ENCODE measurements at regions not wholly inside any gene's neighbourhood (a gene's known extent, or its start where the extent isn't known, plus 50 kb on each side); places are given as distances from the start of the nearest gene placed in this dataset.
"Not testable (repeated sequence)": the region's sequence is repeated elsewhere in the genome, so short reads cannot be mapped to it uniquely, and the experiment has no call there.

GRCh38 chr10:8179773-8180172 lies 125.3 kb downstream of the GATA3 start:
- peaks cover 7 to 14% of the 10 kb centered on the region in 2 experiments for H3K4me1 ChIP-seq (ENCODE audit: control insufficient read depth in 1 of 2, extremely low read depth in 1 of 2, insufficient read depth in 2 of 2, low read length in 2 of 2)
- H3K4me3 ChIP-seq (ENCODE audit: control insufficient read depth in 1 of 2, extremely low read depth in 1 of 2, low read length in 1 of 2); H3K27me3 Mint-ChIP-seq; CTCF ChIA-PET; DNase-seq; H3K27me3 ChIP-seq (replicated peaks in 1 of 2; ENCODE audit: control insufficient read depth in 2 of 2, extremely low read depth in 1 of 2, insufficient read depth in 2 of 2, low read length in 1 of 2); H3K36me3 ChIP-seq (ENCODE audit: control insufficient read depth in 2 of 2, extremely low read depth in 1 of 2, insufficient read depth in 1 of 2, low read length in 1 of 2); H3K27ac Mint-ChIP-seq; H3K9me3 ChIP-seq; H3K9me3 Mint-ChIP-seq; H3K27ac ChIP-seq (ENCODE audit: low read length); H3K4me3 Mint-ChIP-seq; ATAC-seq (replicated peaks in 1 of 4); H3K36me3 Mint-ChIP-seq; POLR2A ChIA-PET: not testable (repeated sequence)
- WGBS (ENCODE audit: insufficient coverage) = no CpG with 5 or more reads among the region's 1 CpG
- peaks cover 28 to 32% (median 30%) of the 10 kb centered on the region in 3 donors for H3K4me1 Mint-ChIP-seq

- ChIA-PET CTCF (no interaction called here), POLR2A (interaction anchor here in 1 of 2 donors (0.5 kb wide), 1 partner anchor 126 kb away, joined by 3 read pairs; the partner anchor contains the start of gene GATA3)
- Histone ChIP-seq H3K27me3 (replicated peaks in 1 of 2; ENCODE audit: control insufficient read depth in 2 of 2, extremely low read depth in 1 of 2, insufficient read depth in 2 of 2, low read length in 1 of 2) (no peaks in the 10 kb centered on the region), H3K27ac (ENCODE audit: low read length) (no peak overlapping the region), H3K4me1 (ENCODE audit: control insufficient read depth in 1 of 2, extremely low read depth in 1 of 2, insufficient read depth in 2 of 2, low read length in 2 of 2) (peaks cover 7 to 14% of the 10 kb centered on the region in 2 experiments), H3K4me3 (ENCODE audit: control insufficient read depth in 1 of 2, extremely low read depth in 1 of 2, low read length in 1 of 2) (no peak overlapping the region), H3K9me3 (no peaks in the 10 kb centered on the region), H3K36me3 (ENCODE audit: control insufficient read depth in 2 of 2, extremely low read depth in 1 of 2, insufficient read depth in 1 of 2, low read length in 1 of 2) (no peaks in the 10 kb centered on the region)
- Mint-ChIP-seq H3K27me3 (no peaks in the 10 kb centered on the region), H3K9me3 (peaks cover 0 to 3% (median 0%) of the 10 kb centered on the region in 3 donors), H3K4me3 (no peak overlapping the region), H3K27ac (no peak overlapping the region), H3K4me1 (peaks cover 30 to 34% (median 32%) of the 10 kb centered on the region in 3 donors), H3K36me3 (peaks cover 3% of the 10 kb centered on the region)
- WGBS (ENCODE audit: insufficient coverage) = 100% methylated on average over 4 of the region's 9 CpGs
- ATAC-seq (replicated peaks in 1 of 4) (no peak), DNase-seq (no peak)
These were observed 126.0 kb downstream of the GATA3 start for GRCh38 chr10:8180360-8181109.

- H3K4me1 ChIP-seq (ENCODE audit: control insufficient read depth in 1 of 2, extremely low read depth in 1 of 2, insufficient read depth in 2 of 2, low read length in 2 of 2) = peaks cover 7 to 14% of the 10 kb centered on the region in 2 experiments
- 97% methylated on average over 9 of the region's 11 CpGs for WGBS (ENCODE audit: insufficient coverage)
- Mint-ChIP-seq H3K4me1 (peaks cover 30 to 34% (median 32%) of the 10 kb centered on the region in 3 donors), H3K36me3 (peaks cover 3% of the 10 kb centered on the region), H3K27me3 (no peaks in the 10 kb centered on the region), H3K27ac (peak overlapping the region; percentile 52 to 84), H3K4me3 (peak overlapping the region in 1 of 3 donors; percentile 12), H3K9me3 (peaks cover 0 to 3% (median 0%) of the 10 kb centered on the region in 3 donors)
- peak overlapping the region; percentile 71 for H3K27ac ChIP-seq (ENCODE audit: low read length)
- H3K36me3 ChIP-seq (ENCODE audit: control insufficient read depth in 2 of 2, extremely low read depth in 1 of 2, insufficient read depth in 1 of 2, low read length in 1 of 2) = no peaks in the 10 kb centered on the region
- H3K4me3 ChIP-seq (ENCODE audit: control insufficient read depth in 1 of 2, extremely low read depth in 1 of 2, low read length in 1 of 2) = no peak overlapping the region
- H3K9me3 ChIP-seq = no peaks in the 10 kb centered on the region
- ChIA-PET POLR2A (interaction anchor here in 1 of 2 donors (0.5 kb wide), 1 partner anchor 150 kb away, joined by 5 read pairs; no protein-coding TSS in a partner anchor), CTCF (interaction anchor here in 1 of 2 donors (0.7 kb wide), 1 partner anchor 66 kb away, joined by 3 read pairs; no protein-coding TSS in a partner anchor)
- no peaks in the 10 kb centered on the region for H3K27me3 ChIP-seq (replicated peaks in 1 of 2; ENCODE audit: control insufficient read depth in 2 of 2, extremely low read depth in 1 of 2, insufficient read depth in 2 of 2, low read length in 1 of 2)
- no peak for DNase-seq
- no peak for ATAC-seq (replicated peaks in 1 of 4)
These were observed 127.1 kb downstream of the GATA3 start for GRCh38 chr10:8181496-8182157.

- Histone ChIP-seq H3K4me1 (ENCODE audit: control insufficient read depth in 1 of 2, extremely low read depth in 1 of 2, insufficient read depth in 2 of 2, low read length in 2 of 2) (peaks cover 7 to 14% of the 10 kb centered on the region in 2 experiments), H3K27me3 (replicated peaks in 1 of 2; ENCODE audit: control insufficient read depth in 2 of 2, extremely low read depth in 1 of 2, insufficient read depth in 2 of 2, low read length in 1 of 2) (no peaks in the 10 kb centered on the region), H3K27ac (ENCODE audit: low read length) (peak overlapping the region; percentile 71), H3K36me3 (ENCODE audit: control insufficient read depth in 2 of 2, extremely low read depth in 1 of 2, insufficient read depth in 1 of 2, low read length in 1 of 2) (no peaks in the 10 kb centered on the region), H3K9me3 (no peaks in the 10 kb centered on the region), H3K4me3 (ENCODE audit: control insufficient read depth in 1 of 2, extremely low read depth in 1 of 2, low read length in 1 of 2) (no peak overlapping the region)
- ChIA-PET CTCF (interaction anchor here (0.6 to 1.3 kb wide), 2 partner anchors 130 to 149 kb away, joined by 3 to 4 read pairs; no protein-coding TSS in a partner anchor), POLR2A (interaction anchor here (0.6 to 1.5 kb wide), 5 partner anchors 46 to 399 kb away, joined by 4 to 7 read pairs (median 5); no protein-coding TSS in a partner anchor)
- peaks cover 0 to 3% (median 0%) of the 10 kb centered on the region in 3 donors for H3K9me3 Mint-ChIP-seq
- peak overlapping the region; percentile 86 to 87 for H3K27ac Mint-ChIP-seq
- DNase-seq (no peak), ATAC-seq (replicated peaks in 1 of 4) (no peak)
- peaks cover 31 to 35% (median 32%) of the 10 kb centered on the region in 3 donors for H3K4me1 Mint-ChIP-seq
- WGBS (ENCODE audit: insufficient coverage) = no CpG with 5 or more reads among the region's 3 CpGs
- H3K27me3 Mint-ChIP-seq = no peaks in the 10 kb centered on the region
- peak overlapping the region; percentile 19 to 41 (median 37) for H3K4me3 Mint-ChIP-seq
- no peaks in the 10 kb centered on the region for H3K36me3 Mint-ChIP-seq
These were observed 128.3 kb downstream of the GATA3 start for GRCh38 chr10:8182806-8183205.

GRCh38 chr10:8183241-8183704 lies 128.8 kb downstream of the GATA3 start:
- POLR2A ChIA-PET = interaction anchor here (0.6 to 1.5 kb wide), 9 partner anchors 9 to 399 kb away, joined by 3 to 7 read pairs (median 4); no protein-coding TSS in a partner anchor
- Mint-ChIP-seq H3K36me3 (no peaks in the 10 kb centered on the region), H3K9me3 (peaks cover 0 to 3% (median 0%) of the 10 kb centered on the region in 3 donors), H3K4me3 (peak overlapping the region; percentile 19 to 41 (median 37)), H3K27ac (peak overlapping the region; percentile 86 to 87), H3K4me1 (peaks cover 35 to 40% (median 37%) of the 10 kb centered on the region in 3 donors), H3K27me3 (no peaks in the 10 kb centered on the region)
- Histone ChIP-seq H3K4me1 (ENCODE audit: control insufficient read depth in 1 of 2, extremely low read depth in 1 of 2, insufficient read depth in 2 of 2, low read length in 2 of 2) (peaks cover 7 to 14% of the 10 kb centered on the region in 2 experiments), H3K4me3 (ENCODE audit: control insufficient read depth in 1 of 2, extremely low read depth in 1 of 2, low read length in 1 of 2) (no peak overlapping the region), H3K9me3 (no peaks in the 10 kb centered on the region), H3K27me3 (replicated peaks in 1 of 2; ENCODE audit: control insufficient read depth in 2 of 2, extremely low read depth in 1 of 2, insufficient read depth in 2 of 2, low read length in 1 of 2) (no peaks in the 10 kb centered on the region), H3K27ac (ENCODE audit: low read length) (peak overlapping the region; percentile 71), H3K36me3 (ENCODE audit: control insufficient read depth in 2 of 2, extremely low read depth in 1 of 2, insufficient read depth in 1 of 2, low read length in 1 of 2) (no peaks in the 10 kb centered on the region)
- WGBS (ENCODE audit: insufficient coverage) = no CpG with 5 or more reads among the region's 5 CpGs
- CTCF ChIA-PET = interaction anchor here (0.6 to 1.3 kb wide), 2 partner anchors 130 to 149 kb away, joined by 3 to 4 read pairs; no protein-coding TSS in a partner anchor
- peak; percentile 87 to 99 (median 90) for ATAC-seq (replicated peaks in 1 of 4)
- DNase-seq = peak in 33 of 35 experiments; percentile 6 to 84 (median 35)

- Mint-ChIP-seq H3K27ac (no peak overlapping the region), H3K27me3 (no peaks in the 10 kb centered on the region), H3K4me3 (no peak overlapping the region), H3K36me3 (no peaks in the 10 kb centered on the region), H3K9me3 (no peaks in the 10 kb centered on the region), H3K4me1 (peaks cover 38 to 46% (median 39%) of the 10 kb centered on the region in 3 donors)
- H3K4me1 ChIP-seq (ENCODE audit: control insufficient read depth in 1 of 2, extremely low read depth in 1 of 2, insufficient read depth in 2 of 2, low read length in 2 of 2) = peaks cover 14 to 19% of the 10 kb centered on the region in 2 experiments
- no peak overlapping the region for H3K4me3 ChIP-seq (ENCODE audit: control insufficient read depth in 1 of 2, extremely low read depth in 1 of 2, low read length in 1 of 2)
- CTCF ChIA-PET = interaction anchor here in 1 of 2 donors (0.7 kb wide), 1 partner anchor 21 kb away, joined by 3 read pairs; no protein-coding TSS in a partner anchor
- H3K9me3 ChIP-seq = no peaks in the 10 kb centered on the region
- H3K27me3 ChIP-seq (replicated peaks in 1 of 2; ENCODE audit: control insufficient read depth in 2 of 2, extremely low read depth in 1 of 2, insufficient read depth in 2 of 2, low read length in 1 of 2) = no peaks in the 10 kb centered on the region
- DNase-seq (no peak), ATAC-seq (replicated peaks in 1 of 4) (no peak)
- 96% methylated on average over 3 of the region's 3 CpGs for WGBS (ENCODE audit: insufficient coverage)
- no peak overlapping the region for H3K27ac ChIP-seq (ENCODE audit: low read length)
- no peaks in the 10 kb centered on the region for H3K36me3 ChIP-seq (ENCODE audit: control insufficient read depth in 2 of 2, extremely low read depth in 1 of 2, insufficient read depth in 1 of 2, low read length in 1 of 2)
- POLR2A ChIA-PET = no interaction called here
These were observed 132.7 kb downstream of the GATA3 start for GRCh38 chr10:8187171-8187666.
